Stimulated activated naive CD4-positive, alpha-beta T cell (primary cell): ENCODE measurements at regions not wholly inside any gene's neighbourhood (a gene's known extent, or its start where the extent isn't known, plus 50 kb on each side); places are given as distances from the start of the nearest gene placed in this dataset.
"Not testable (repeated sequence)": the region's sequence is repeated elsewhere in the genome, so short reads cannot be mapped to it uniquely, and the experiment has no call there.

Experiments
- DNase-seq, 6 experiments: peaks; one replicate each; lab custom pipeline; 2025; lab: John Stamatoyannopoulos, UW

DNA sequence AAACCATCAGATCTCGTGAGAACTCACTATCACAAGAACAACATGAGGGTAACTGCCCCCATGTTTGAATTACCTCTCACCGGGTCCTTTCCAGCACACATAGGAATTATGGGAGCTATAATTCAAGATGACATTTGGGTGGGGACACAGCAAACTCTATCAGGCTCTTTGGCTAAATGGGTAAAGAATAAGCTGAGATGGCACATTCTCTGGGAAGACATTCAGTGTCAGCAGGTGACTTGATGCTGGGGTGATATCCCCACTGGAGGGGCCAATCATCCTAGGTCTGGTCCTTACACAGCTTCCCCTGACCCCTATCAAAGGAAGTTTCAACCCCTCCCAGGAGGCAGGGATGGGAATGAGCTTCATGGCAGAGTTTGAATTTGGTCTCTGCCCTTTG is 664.0 kb upstream of the EEF2KMT start:
- DNase-seq: no peak

- no peak for DNase-seq
Measured at GRCh38 chr16:5758281-5758680, 660.7 kb upstream of the EEF2KMT start.

DNA sequence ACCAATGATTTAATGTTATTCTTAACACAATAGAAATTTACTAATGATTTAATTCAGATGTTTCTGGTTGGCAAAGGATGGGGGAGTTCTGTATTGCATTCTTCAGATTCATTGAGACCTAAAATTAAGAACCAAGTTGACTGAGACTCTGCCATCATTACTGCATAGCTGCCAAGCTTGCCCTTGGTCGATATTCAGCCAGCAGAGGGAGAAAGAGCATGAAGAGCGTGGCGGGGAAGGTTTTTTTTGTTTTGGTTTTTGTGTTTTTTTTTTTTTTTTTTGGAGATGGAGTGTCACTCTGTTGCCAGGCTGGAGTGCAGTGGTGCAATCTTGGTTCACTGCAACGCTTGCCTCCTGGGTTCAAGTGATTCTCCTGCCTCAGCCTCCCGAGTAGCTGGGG is 659.4 kb upstream of the EEF2KMT start:
- DNase-seq: no peak

DNA sequence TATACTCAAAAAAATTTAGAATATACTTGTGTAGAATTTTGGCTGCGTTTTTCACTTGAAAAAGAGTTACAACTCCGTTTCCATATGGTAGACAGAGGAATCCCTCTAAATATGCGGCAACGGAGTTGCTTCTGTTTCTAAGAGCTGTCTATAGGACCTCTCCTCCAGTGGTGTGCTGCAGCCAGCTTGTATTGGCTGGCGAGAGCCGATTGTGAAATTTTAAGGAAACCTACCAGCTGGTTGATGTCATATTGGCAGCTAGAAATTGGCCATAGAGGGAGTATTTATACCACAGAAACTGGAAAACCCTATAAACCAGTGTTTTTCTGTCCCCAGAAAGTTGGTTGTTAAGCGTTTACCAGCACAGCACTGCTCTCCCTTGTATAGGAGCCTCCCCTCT is 655.8 kb upstream of the EEF2KMT start:
- no peak for DNase-seq

GRCh38 chr16:5751216-5751615 is 653.6 kb upstream of the EEF2KMT start:
- DNase-seq: no peak

DNA sequence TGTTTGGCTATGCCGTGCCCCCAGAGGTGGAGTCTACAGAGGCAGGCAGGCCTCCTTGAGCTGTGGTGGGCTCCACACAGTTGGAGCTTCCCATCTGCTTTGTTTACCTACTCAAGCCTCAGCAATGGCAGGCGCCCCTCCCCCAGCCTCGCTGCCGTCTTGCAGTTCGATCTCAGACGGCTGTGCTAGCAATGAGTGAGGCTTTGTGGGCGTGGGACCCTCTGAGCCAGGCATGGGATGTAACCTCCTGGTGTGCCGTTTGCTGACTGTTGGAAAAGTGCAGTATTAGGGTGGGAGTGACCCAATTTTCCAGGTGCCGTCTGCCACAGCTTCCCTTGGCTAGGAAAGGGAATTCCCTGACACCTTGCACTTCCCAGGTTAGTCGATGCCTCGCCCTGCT is 652.8 kb upstream of the EEF2KMT start:
- DNase-seq: not testable (repeated sequence)

- no peak for DNase-seq
Measured at GRCh38 chr16:5738586-5738985, 641.0 kb upstream of the EEF2KMT start.

DNA sequence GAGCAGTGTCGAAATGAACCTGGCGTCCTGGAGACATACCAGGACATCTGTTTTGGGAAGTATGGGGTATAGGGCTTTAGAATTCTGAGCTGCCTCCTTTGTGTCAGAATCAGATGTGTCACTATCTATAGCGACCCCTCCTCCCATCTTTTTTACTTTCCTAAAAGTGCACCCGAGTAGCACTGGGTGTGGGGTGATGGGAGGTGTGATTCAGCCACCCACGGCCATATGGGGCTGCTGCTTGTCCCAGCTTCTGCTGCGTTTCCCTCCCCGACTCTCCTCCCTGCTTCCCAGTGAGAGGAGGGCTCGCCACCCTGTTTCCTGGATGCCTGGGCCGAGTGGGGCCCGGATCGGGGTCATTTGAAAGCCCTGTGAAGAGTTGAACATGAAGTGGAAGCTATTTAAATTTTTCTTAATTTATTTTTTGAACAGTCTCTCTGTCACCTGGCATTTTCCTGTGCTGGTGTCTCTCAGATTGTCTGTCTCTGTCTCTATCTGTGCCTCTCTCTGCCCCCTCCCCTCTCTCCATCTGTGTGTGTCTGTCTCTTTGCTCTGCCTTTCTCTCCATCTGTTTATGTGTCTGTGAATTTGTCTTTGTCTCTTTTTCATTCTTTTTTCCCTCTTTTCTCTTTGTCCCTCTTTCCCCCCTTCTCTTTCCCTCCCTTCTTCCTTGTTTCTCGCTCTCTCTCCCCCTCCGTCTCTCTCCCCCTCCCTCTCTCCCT is 638.8 kb upstream of the EEF2KMT start:
- DNase-seq: no peak

GRCh38 chr16:5735444-5735843 is 637.8 kb upstream of the EEF2KMT start:
- no peak for DNase-seq

DNA sequence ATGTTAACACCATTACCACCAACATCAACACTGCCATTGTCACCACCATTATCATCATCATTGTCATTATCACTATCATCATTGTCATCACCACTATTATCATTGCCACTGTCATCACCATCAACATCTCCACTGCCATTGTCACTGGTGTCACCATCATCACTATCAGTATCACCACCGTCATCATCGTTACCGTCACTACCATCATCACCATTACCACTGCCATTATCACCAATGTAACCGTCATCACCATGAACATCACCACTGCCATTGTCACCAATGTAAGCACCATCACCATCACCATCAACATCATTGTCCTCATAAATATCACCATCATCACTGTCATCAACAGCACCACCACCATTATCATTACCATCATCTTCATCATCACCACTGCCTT is 633.2 kb upstream of the EEF2KMT start:
- DNase-seq: no peak

DNA sequence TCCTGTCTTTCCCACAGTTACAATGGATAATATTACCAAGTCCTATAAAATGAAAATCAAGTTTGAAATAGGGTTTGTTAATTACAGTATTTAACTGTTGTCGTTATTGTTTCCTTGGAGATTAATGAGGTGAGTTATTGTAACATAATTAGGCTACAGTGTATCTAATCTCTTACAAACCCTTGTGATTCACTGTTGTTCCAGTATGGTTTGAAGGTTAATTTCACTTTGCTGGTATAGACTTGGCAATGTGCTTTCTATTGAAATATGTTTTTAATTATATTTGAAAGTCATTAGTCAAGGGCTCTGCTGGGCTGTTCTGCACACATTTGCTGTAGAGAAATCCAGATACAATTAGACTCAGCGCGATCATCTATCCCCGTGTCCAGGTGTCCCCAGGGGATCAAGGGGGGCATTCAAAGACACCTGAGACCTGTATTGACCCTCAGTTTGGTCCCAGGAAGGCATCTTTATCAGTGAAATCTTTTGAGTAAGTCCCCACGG is 624.6 kb upstream of the EEF2KMT start:
- no peak for DNase-seq

DNA sequence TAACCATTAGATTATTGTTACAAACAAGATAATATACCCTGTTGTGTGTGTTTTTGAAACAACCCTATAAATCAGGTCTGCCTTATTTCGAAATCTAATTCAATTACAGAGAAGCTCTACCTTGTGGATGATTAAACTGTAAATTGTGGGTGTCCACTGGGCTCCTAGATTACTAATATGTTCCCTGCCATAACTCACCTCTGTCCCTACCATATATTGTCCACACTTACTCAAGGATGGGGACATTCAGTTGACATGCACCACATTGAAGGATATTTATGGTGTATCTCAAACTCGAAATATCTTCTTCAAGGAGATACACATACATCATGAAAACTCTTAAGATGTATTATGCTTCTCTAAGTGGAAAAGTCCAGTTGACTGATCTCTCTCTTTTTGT is 617.6 kb upstream of the EEF2KMT start:
- no peak for DNase-seq

- no peak for DNase-seq
Measured at GRCh38 chr16:5709889-5710288, 612.3 kb upstream of the EEF2KMT start.

- no peak for DNase-seq
Measured at GRCh38 chr16:5706211-5706610, 608.6 kb upstream of the EEF2KMT start.

GRCh38 chr16:5704271-5704670 is 606.7 kb upstream of the EEF2KMT start:
- no peak for DNase-seq

GRCh38 chr16:5693426-5693825 is 595.8 kb upstream of the EEF2KMT start:
- DNase-seq: no peak

- DNase-seq: no peak
Measured at GRCh38 chr16:5681966-5682365, 584.4 kb upstream of the EEF2KMT start.

DNA sequence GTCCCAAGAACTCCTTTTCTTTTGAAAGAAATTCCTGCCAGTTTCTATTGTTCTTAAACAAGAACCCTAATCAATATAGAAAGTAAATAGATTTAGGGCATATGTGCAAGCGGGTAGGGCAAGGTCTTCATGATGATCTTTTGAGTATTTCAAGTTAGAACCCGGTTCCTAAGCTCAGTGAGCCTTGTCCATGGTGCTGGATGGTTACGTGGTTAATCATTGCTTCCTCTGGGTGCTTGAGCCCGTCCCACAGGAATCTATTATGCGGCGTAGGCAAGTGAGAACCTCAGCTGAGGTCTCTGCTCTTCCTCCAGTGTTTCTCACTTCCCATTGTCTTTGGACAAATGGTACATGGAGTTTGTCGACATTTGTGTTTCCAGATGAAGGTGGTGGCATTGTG is 580.8 kb upstream of the EEF2KMT start:
- DNase-seq: no peak

DNA sequence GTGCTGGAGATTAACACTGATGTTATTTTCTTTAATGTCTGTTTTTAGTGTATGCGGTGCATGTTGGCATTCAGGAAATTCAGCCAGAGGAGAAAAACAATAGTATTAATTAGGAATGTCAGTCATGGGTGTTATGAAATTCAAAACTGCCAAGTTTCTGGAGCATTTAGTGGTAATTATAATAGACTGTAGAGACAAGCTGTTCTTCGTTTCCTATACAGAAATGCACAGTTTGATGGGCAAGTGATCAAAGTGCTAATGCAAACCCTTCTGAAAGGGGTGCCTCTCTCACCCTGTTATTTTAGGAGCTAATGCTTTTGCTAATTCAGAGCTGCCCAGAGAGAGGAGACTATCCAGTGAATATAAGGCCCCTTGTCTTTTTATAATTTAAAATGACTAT is 573.8 kb upstream of the EEF2KMT start:
- DNase-seq: no peak

DNA sequence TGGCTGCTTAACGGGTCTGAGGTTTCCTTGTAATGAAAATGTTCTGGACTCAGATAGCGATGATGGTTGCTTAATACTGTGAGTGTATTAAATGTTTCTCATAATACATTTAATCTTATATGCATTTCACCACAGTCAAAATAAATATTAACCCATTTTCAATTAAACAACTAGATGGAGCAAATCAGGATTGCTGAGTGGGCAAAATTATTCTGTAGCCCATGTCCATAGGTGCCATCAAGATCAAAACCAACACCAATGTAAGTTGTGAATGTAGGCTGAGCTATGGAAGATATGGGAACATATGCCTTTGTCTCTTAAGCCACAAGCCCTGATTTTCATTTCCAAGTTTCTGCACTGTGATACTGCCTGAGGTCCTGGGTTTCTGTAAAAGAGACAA is 572.6 kb upstream of the EEF2KMT start:
- no peak for DNase-seq

GRCh38 chr16:5668553-5668952 is 571.0 kb upstream of the EEF2KMT start:
- no peak for DNase-seq

- no peak for DNase-seq
Measured at GRCh38 chr16:5665834-5666233, 568.2 kb upstream of the EEF2KMT start.

- no peak for DNase-seq
Measured at GRCh38 chr16:5653789-5654188, 556.2 kb upstream of the EEF2KMT start.

GRCh38 chr16:5653041-5653440 is 555.4 kb upstream of the EEF2KMT start:
- DNase-seq: no peak
